Ishikawa (cell line): ENCODE measurements at regions not wholly inside any gene's neighbourhood (a gene's known extent, or its start where the extent isn't known, plus 50 kb on each side); places are given as distances from the start of the nearest gene placed in this dataset.

Experiments used
- CEBPB ChIP-seq: IDR thresholded peaks from 2 replicates; pipeline ENCODE4 v1.6.1; 2012
- CREB1 ChIP-seq: IDR thresholded peaks from 2 replicates; pipeline ENCODE4 v1.6.1; 2012; ENCODE audit warnings: low read depth
- EGR1 ChIP-seq: IDR thresholded peaks from 2 replicates; pipeline ENCODE4 v1.6.1; 2012
- EP300 ChIP-seq: IDR thresholded peaks from 2 replicates; pipeline ENCODE4 v1.6.1; 2012; ENCODE audit warnings: borderline replicate concordance
- FOXM1 ChIP-seq: IDR thresholded peaks from 2 replicates; pipeline ENCODE4 v1.6.1; 2012; ENCODE audit warnings: low read depth, borderline replicate concordance
- MAX ChIP-seq: IDR thresholded peaks from 2 replicates; pipeline ENCODE4 v1.6.1; 2012
- NFIC ChIP-seq: IDR thresholded peaks from 2 replicates; pipeline ENCODE4 v1.6.1; 2012
- RAD21 ChIP-seq: IDR thresholded peaks from 2 replicates; pipeline ENCODE4 v1.6.1; 2012; ENCODE audit warnings: low read depth
- TAF1 ChIP-seq: IDR thresholded peaks from 2 replicates; pipeline ENCODE4 v1.6.1; 2012; ENCODE audit warnings: low read depth, mild to moderate bottlenecking
- TCF12 ChIP-seq: IDR thresholded peaks from 2 replicates; pipeline ENCODE4 v1.6.1; 2012; ENCODE audit warnings: low read depth
- TEAD4 ChIP-seq: IDR thresholded peaks from 2 replicates; pipeline ENCODE4 v1.6.1; 2012
- USF1 ChIP-seq: IDR thresholded peaks from 2 replicates; pipeline ENCODE4 v1.6.1; 2012
- YY1 ChIP-seq: IDR thresholded peaks from 2 replicates; pipeline ENCODE4 v1.6.1; 2012; ENCODE audit warnings: low read depth
- ZBTB7A ChIP-seq: IDR thresholded peaks from 2 replicates; pipeline ENCODE4 v1.6.1; 2012; ENCODE audit warnings: low read depth
- TF ChIP-seq, protein P1 (sequence below): IDR thresholded peaks from 2 replicates; pipeline ENCODE4 v1.6.1; 2012; ENCODE audit warnings: low read depth, mild to moderate bottlenecking

- TF ChIP-seq USF1 (no peak), CREB1 (no peak), RAD21 (no peak), EP300 (no peak), TAF1 (no peak), ZBTB7A (no peak), YY1 (no peak), FOXM1 (no peak), TCF12 (no peak), MAX (no peak), TEAD4 (no peak), EGR1 (no peak), CEBPB (no peak), NFIC (no peak)
- TF ChIP-seq, protein P1, sequence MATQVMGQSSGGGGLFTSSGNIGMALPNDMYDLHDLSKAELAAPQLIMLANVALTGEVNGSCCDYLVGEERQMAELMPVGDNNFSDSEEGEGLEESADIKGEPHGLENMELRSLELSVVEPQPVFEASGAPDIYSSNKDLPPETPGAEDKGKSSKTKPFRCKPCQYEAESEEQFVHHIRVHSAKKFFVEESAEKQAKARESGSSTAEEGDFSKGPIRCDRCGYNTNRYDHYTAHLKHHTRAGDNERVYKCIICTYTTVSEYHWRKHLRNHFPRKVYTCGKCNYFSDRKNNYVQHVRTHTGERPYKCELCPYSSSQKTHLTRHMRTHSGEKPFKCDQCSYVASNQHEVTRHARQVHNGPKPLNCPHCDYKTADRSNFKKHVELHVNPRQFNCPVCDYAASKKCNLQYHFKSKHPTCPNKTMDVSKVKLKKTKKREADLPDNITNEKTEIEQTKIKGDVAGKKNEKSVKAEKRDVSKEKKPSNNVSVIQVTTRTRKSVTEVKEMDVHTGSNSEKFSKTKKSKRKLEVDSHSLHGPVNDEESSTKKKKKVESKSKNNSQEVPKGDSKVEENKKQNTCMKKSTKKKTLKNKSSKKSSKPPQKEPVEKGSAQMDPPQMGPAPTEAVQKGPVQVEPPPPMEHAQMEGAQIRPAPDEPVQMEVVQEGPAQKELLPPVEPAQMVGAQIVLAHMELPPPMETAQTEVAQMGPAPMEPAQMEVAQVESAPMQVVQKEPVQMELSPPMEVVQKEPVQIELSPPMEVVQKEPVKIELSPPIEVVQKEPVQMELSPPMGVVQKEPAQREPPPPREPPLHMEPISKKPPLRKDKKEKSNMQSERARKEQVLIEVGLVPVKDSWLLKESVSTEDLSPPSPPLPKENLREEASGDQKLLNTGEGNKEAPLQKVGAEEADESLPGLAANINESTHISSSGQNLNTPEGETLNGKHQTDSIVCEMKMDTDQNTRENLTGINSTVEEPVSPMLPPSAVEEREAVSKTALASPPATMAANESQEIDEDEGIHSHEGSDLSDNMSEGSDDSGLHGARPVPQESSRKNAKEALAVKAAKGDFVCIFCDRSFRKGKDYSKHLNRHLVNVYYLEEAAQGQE = no peak
These were observed 172.4 kb upstream of the PLXNC1 start for GRCh38 chr12:93976024-93976423.

- TF ChIP-seq NFIC (no peak), CEBPB (no peak), YY1 (no peak), TCF12 (no peak), RAD21 (no peak), EGR1 (no peak), ZBTB7A (no peak)
These were observed 171.3 kb upstream of the PLXNC1 start for GRCh38 chr12:93977081-93977480.

DNA sequence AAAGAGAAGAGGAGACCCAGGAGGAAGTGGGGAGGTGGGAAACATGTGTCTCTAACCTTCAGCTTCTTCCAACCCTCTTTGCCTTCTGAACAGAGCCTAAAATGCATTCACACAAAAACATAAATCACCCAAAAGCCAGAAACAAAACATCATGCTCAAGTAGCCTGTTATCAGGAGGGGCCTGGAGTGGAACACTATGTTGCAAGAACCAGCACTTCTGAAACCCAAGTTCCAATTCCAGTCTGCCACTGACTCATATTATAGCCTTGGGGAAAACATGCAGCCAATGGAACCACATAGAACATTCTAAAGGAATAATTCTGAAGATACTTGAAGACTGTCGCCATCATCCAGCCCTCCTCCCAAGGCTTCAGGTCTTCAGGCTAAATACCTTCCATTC is 169.8 kb upstream of the PLXNC1 start:
- TF ChIP-seq EGR1 = no peak
- TF ChIP-seq CREB1 = no peak
- no peak for TF ChIP-seq TEAD4
- TF ChIP-seq MAX = no peak

GRCh38 chr12:93979189-93979588 is 169.2 kb upstream of the PLXNC1 start:
- TF ChIP-seq CREB1 (no peak), NFIC (no peak), USF1 (no peak), TAF1 (no peak), FOXM1 (no peak), RAD21 (peak; percentile 72)

DNA sequence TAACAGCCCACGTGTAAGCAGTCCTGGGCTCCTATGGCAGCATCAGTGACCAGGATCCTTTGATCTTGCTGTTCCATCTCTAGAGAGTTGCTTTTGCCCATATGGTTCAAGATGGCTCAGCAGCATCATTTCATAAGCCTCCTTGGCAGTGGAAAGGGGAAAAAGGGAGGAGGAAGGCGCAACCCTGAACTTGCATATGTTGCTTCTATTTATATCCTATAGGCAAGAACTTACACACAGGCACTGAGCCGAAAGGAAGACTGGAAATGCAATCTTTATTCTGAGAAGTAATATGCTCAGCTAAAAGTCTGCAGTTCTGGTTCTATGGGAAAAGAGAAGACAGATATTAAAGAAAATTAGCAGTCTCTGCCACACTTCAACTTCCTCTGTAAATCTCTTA is 167.7 kb upstream of the PLXNC1 start:
- no peak for TF ChIP-seq ZBTB7A
- TF ChIP-seq CREB1 = no peak
- TF ChIP-seq EGR1 = no peak
- TF ChIP-seq TCF12 = no peak

GRCh38 chr12:93981411-93981810 is 167.0 kb upstream of the PLXNC1 start:
- TF ChIP-seq, protein P1 = no peak
- TF ChIP-seq RAD21 (no peak), TAF1 (no peak), TEAD4 (no peak), NFIC (no peak), CREB1 (no peak), EGR1 (no peak), TCF12 (no peak), USF1 (no peak), YY1 (no peak)
